PFSK-1 (cell line): ENCODE measurements at regions not wholly inside any gene's neighbourhood (a gene's known extent, or its start where the extent isn't known, plus 50 kb on each side); places are given as distances from the start of the nearest gene placed in this dataset.

Experiments used
- POLR2AphosphoS5 ChIP-seq: IDR thresholded peaks from 2 replicates; pipeline ENCODE4 v1.6.1; 2012; ENCODE audit warnings: low read depth, mild to moderate bottlenecking, control low read depth, low read length, moderate library complexity
- TAF1 ChIP-seq: IDR thresholded peaks from 2 replicates; pipeline ENCODE4 v1.6.1; 2012; ENCODE audit warnings: low read length, control low read depth, borderline replicate concordance; ENCODE audit not compliant: insufficient read depth
- TF ChIP-seq, protein P1 (sequence below), 2 experiments: IDR thresholded peaks; 2 replicates each; pipeline versions ENCODE4 v1.6.1 to v1.8.0; 2011 to 2012; ENCODE audit warnings: low read depth in 2 of 2, low read length in 2 of 2, control low read depth in 1 of 2, inconsistent platforms in 1 of 2, mild to moderate bottlenecking in 1 of 2, moderate library complexity in 1 of 2; ENCODE audit not compliant: insufficient read depth in 1 of 2

DNA sequence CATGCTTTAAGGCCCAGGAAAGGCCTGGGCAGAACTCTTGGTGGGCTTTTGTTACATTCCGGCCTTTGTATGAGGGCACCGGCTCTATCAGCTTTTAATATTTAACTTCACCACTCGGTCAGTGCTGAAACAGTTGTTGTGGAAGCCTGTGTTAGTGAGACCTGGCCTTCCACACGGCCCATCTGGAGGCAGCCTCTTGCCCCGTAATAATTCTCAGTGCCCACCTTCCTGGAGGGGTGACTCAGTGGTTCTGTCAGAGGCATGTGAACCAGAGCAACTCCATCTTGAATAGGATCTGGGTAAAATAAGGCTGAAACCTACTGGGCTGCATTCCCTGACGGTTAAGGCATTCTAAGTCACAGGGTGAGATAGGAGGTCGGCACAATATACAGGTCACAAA, 162.0 kb upstream of the STS start:
- TF ChIP-seq, protein P1, sequence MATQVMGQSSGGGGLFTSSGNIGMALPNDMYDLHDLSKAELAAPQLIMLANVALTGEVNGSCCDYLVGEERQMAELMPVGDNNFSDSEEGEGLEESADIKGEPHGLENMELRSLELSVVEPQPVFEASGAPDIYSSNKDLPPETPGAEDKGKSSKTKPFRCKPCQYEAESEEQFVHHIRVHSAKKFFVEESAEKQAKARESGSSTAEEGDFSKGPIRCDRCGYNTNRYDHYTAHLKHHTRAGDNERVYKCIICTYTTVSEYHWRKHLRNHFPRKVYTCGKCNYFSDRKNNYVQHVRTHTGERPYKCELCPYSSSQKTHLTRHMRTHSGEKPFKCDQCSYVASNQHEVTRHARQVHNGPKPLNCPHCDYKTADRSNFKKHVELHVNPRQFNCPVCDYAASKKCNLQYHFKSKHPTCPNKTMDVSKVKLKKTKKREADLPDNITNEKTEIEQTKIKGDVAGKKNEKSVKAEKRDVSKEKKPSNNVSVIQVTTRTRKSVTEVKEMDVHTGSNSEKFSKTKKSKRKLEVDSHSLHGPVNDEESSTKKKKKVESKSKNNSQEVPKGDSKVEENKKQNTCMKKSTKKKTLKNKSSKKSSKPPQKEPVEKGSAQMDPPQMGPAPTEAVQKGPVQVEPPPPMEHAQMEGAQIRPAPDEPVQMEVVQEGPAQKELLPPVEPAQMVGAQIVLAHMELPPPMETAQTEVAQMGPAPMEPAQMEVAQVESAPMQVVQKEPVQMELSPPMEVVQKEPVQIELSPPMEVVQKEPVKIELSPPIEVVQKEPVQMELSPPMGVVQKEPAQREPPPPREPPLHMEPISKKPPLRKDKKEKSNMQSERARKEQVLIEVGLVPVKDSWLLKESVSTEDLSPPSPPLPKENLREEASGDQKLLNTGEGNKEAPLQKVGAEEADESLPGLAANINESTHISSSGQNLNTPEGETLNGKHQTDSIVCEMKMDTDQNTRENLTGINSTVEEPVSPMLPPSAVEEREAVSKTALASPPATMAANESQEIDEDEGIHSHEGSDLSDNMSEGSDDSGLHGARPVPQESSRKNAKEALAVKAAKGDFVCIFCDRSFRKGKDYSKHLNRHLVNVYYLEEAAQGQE (IDR thresholded peaks at IDR 0.05; ENCODE audit: insufficient read depth in 1 of 2, low read depth in 2 of 2, low read length in 2 of 2) = no peak
- TF ChIP-seq POLR2AphosphoS5 (no peak), TAF1 (no peak)
